GM12878 (cell line): ENCODE measurements at regions not wholly inside any gene's neighbourhood (a gene's known extent, or its start where the extent isn't known, plus 50 kb on each side); places are given as distances from the start of the nearest gene placed in this dataset.

Source experiments
- ATAC-seq: fragments of 200-7000 bp; cut with Tn5 transposase; 3 replicates; pipeline ENCODE4 v1.9.1; 2020; ENCODE audit warnings: mild to moderate bottlenecking, moderate library complexity
- BruUV-seq: library from RNA; stranded (reverse); fragments of 400-500 nt; replicated peaks from 2 replicates; lab custom pipeline; 2021; lab: Mats Ljungman, UMichigan
- CTCF ChIA-PET: fragments of 300-600 bp; sonication (Branson Sonifier 250); formaldehyde crosslinking; extraction: SDS; loops from one replicate; lab custom pipeline; 2021; ENCODE audit warnings: inconsistent platforms; lab: Yijun Ruan, JAX
- POLR2A ChIA-PET: fragments of 350-600 bp; formaldehyde crosslinking; extraction: SDS; loops from one replicate; lab custom pipeline; 2021; ENCODE audit warnings: inconsistent platforms; lab: Charles Lee
- RAD21 ChIA-PET: fragments of 300-600 bp; sonication (Branson Sonifier 250); formaldehyde crosslinking; loops from one replicate; lab custom pipeline; 2023; ENCODE audit warnings: antibody characterized with exemption; ENCODE audit not compliant: unreplicated experiment; lab: Charles Lee
- SMC1A ChIA-PET: fragments of 300-600 bp; sonication (Branson Sonifier 250); formaldehyde crosslinking; loops from one replicate; lab custom pipeline; 2023; ENCODE audit not compliant: unreplicated experiment, uncharacterized antibody; lab: Charles Lee
- DNase-seq: peaks from one replicate; pipeline ENCODE4 v3.0.0-alpha.2; 2011; ENCODE audit warnings: low read depth, low spot score
- FAIRE-seq: peaks from 3 replicates; lab custom pipeline; 2011; peaks lifted over from hg19 to GRCh38; lab: Jason Lieb, UNC
- H2AFZ ChIP-seq: 2 replicates; pipeline ENCODE4 v1.6.0; 2011; ENCODE audit warnings: low read depth, low read length, control low read depth; ENCODE audit not compliant: control insufficient read depth
- H3K27ac ChIP-seq: 2 replicates; pipeline ENCODE4 v1.5.1; 2011; ENCODE audit warnings: control low read depth; ENCODE audit not compliant: control insufficient read depth, insufficient read depth
- H3K27me3 ChIP-seq, 2 experiments: replicated peaks in 1 of 2; 2 replicates each; pipeline versions ENCODE4 v1.6.0 to v1.6.1; 2011; ENCODE audit warnings: low read length in 1 of 2; ENCODE audit not compliant: control insufficient read depth in 2 of 2, insufficient read depth in 2 of 2
- H3K36me3 ChIP-seq, 2 experiments: 2 replicates each; pipeline ENCODE4 v1.5.1; 2011; ENCODE audit warnings: low read length in 1 of 2; ENCODE audit not compliant: control insufficient read depth in 2 of 2, insufficient read depth in 2 of 2
- H3K4me1 ChIP-seq: 2 replicates; pipeline ENCODE4 v1.6.1; 2011; ENCODE audit warnings: mild to moderate bottlenecking, low read length, moderate library complexity, mixed read lengths; ENCODE audit not compliant: control insufficient read depth, insufficient read depth
- H3K4me2 ChIP-seq: 2 replicates; pipeline ENCODE4 v1.6.0; 2011; ENCODE audit warnings: control low read depth; ENCODE audit not compliant: control insufficient read depth, insufficient read depth
- H3K4me3 ChIP-seq: fragments of 200-600 bp; sonication (generic); 2 replicates; pipeline ENCODE4 v1.5.1; 2016
- H3K79me2 ChIP-seq: 2 replicates; pipeline ENCODE4 v1.6.0; 2011; ENCODE audit warnings: low read length; ENCODE audit not compliant: control insufficient read depth, insufficient read depth
- H3K9ac ChIP-seq: 2 replicates; pipeline ENCODE4 v1.8.0; 2011; ENCODE audit warnings: low read length, control low read depth, mixed read lengths; ENCODE audit not compliant: control insufficient read depth, insufficient read depth
- H3K9me3 ChIP-seq: replicated peaks from 3 replicates; pipeline ENCODE4 v1.5.1; 2011; ENCODE audit warnings: mild to moderate bottlenecking, low read length; ENCODE audit not compliant: control insufficient read depth, insufficient read depth
- H4K20me1 ChIP-seq: 2 replicates; pipeline ENCODE4 v1.6.0; 2011; ENCODE audit not compliant: control insufficient read depth, insufficient read depth
- CHD4 ChIP-seq: fragments of 200-600 bp; sonication (generic); IDR thresholded peaks from 2 replicates; pipeline ENCODE4 v1.6.1; 2016; ENCODE audit warnings: mild to moderate bottlenecking
- CUX1 ChIP-seq: IDR thresholded peaks from 2 replicates; pipeline ENCODE4 v1.6.1; 2012; ENCODE audit warnings: improper control_type of control experiment, low read depth, low read length; ENCODE audit not compliant: insufficient replicate concordance
- ZNF384 ChIP-seq: IDR thresholded peaks from 2 replicates; pipeline ENCODE4 v1.6.1; 2012; ENCODE audit warnings: low read depth, mild to moderate bottlenecking, low read length, improper control_type of control experiment, borderline replicate concordance
- WGBS: methylation state at CpG from one replicate; pipeline ENCODE4 v1.1.6; 2016; ENCODE audit warnings: low lambda C conversion rate; ENCODE audit not compliant: insufficient replicate concordance, insufficient coverage; ENCODE audit errors: missing lambda C conversion rate; 5-methylcytosine and 5-hydroxymethylcytosine counted together
- in situ Hi-C: fragments of 300-500 bp; cut with MboI; formaldehyde crosslinking; loops from 9 replicates; pipeline ENCODE4 v1.14.3; 2018; ENCODE audit warnings: mixed read lengths
- intact Hi-C: fragments of 100-400 bp; cut with micrococcal nuclease; formaldehyde crosslinking; loops from one replicate; pipeline ENCODE4 v1.14.2; 2022; ENCODE audit not compliant: unreplicated experiment
- TF ChIP-seq, protein P1 (sequence below): fragments of 450-650 bp; IDR thresholded peaks from 2 replicates; pipeline ENCODE4 v1.6.1; 2016; ENCODE audit warnings: mild to moderate bottlenecking
- TF ChIP-seq, protein P2 (sequence below): IDR thresholded peaks from 2 replicates; pipeline ENCODE4 v1.6.1; 2011; ENCODE audit warnings: low read depth, mild to moderate bottlenecking, low read length, moderate library complexity, borderline replicate concordance; ENCODE audit errors: extremely low read depth

GRCh38 chr14:44780989-44781388 lies 180.8 kb downstream of the KLHL28 start:
- no peaks in the 10 kb centered on the region for H3K79me2 ChIP-seq
- intact Hi-C loops (no loop called here), in situ Hi-C loops (no loop called here)
- POLR2A ChIA-PET: no interaction called here
- SMC1A ChIA-PET: no interaction called here
- H3K4me2 ChIP-seq: no peak overlapping the region
- H4K20me1 ChIP-seq: no peaks in the 10 kb centered on the region
- H3K27ac ChIP-seq: no peak overlapping the region
- H3K36me3 ChIP-seq: no peaks in the 10 kb centered on the region
- RAD21 ChIA-PET: no interaction called here
- H3K4me3 ChIP-seq: no peak overlapping the region
- no peak for ATAC-seq
- FAIRE-seq: no peak
- H3K4me1 ChIP-seq: no peaks in the 10 kb centered on the region
- no peak for TF ChIP-seq CUX1
- no peak for TF ChIP-seq CHD4
- TF ChIP-seq, protein P1, sequence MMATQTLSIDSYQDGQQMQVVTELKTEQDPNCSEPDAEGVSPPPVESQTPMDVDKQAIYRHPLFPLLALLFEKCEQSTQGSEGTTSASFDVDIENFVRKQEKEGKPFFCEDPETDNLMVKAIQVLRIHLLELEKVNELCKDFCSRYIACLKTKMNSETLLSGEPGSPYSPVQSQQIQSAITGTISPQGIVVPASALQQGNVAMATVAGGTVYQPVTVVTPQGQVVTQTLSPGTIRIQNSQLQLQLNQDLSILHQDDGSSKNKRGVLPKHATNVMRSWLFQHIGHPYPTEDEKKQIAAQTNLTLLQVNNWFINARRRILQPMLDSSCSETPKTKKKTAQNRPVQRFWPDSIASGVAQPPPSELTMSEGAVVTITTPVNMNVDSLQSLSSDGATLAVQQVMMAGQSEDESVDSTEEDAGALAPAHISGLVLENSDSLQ: no peak
- TF ChIP-seq, protein P2, sequence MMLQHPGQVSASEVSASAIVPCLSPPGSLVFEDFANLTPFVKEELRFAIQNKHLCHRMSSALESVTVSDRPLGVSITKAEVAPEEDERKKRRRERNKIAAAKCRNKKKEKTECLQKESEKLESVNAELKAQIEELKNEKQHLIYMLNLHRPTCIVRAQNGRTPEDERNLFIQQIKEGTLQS: no peak
- no peak for TF ChIP-seq ZNF384
- DNase-seq: no peak
- no peaks in the 10 kb centered on the region for H3K9me3 ChIP-seq
- no peak overlapping the region for H3K9ac ChIP-seq
- CTCF ChIA-PET: no interaction called here
- WGBS: 0% methylated on average over 3 of the region's 3 CpGs
- no TSS peak for BruUV-seq
- no peak overlapping the region for H2AFZ ChIP-seq
- no peaks in the 10 kb centered on the region for H3K27me3 ChIP-seq
